A549 (cell line): ENCODE measurements at regions not wholly inside any gene's neighbourhood (a gene's known extent, or its start where the extent isn't known, plus 50 kb on each side); places are given as distances from the start of the nearest gene placed in this dataset.

Experiments
- ATAC-seq, 2 experiments: fragments of 200-7000 bp in 1 of 2; fragments of >200 bp in 1 of 2; cut with Nextera tagmentation in 1 of 2; cut with Tn5 transposase in 1 of 2; 3 replicates each; pipeline versions ENCODE4 v1.8.0 to v1.9.1; 2018 to 2020; ENCODE audit warnings: mild to moderate bottlenecking in 1 of 2, moderate library complexity in 1 of 2
- CTCF ChIA-PET: fragments of 300-600 bp; sonication (Branson Sonifier 250); formaldehyde crosslinking; extraction: SDS; loops from one replicate; lab custom pipeline; 2021; ENCODE audit warnings: antibody characterized with exemption, inconsistent platforms; lab: Yijun Ruan, JAX
- POLR2A ChIA-PET: fragments of 350-600 bp; formaldehyde crosslinking; extraction: SDS; loops from one replicate; lab custom pipeline; 2021; ENCODE audit warnings: antibody characterized with exemption, inconsistent platforms; lab: Yijun Ruan, JAX
- DNase-seq, 2 experiments: peaks; one replicate each; pipeline versions ENCODE4 v3.0.0 to v3.0.0-alpha.2; 2011 to 2016; ENCODE audit warnings: low read depth in 1 of 2, low spot score in 1 of 2
- FAIRE-seq: peaks from 2 replicates; lab custom pipeline; 2011; peaks lifted over from hg19 to GRCh38; lab: Jason Lieb, UNC
- H3K27ac ChIP-seq, 2 experiments: fragments of >200 bp; sonication (Bioruptor Twin); formaldehyde crosslinking; 3 replicates each; pipeline ENCODE4 v1.5.1; 2016 to 2017
- H3K4me1 ChIP-seq: fragments of >200 bp; sonication (Bioruptor Twin); formaldehyde crosslinking; 3 replicates; pipeline ENCODE4 v1.6.1; 2016
- H3K4me2 ChIP-seq: fragments of >200 bp; sonication (Bioruptor Twin); formaldehyde crosslinking; 3 replicates; pipeline ENCODE4 v1.6.1; 2016
- H3K4me3 ChIP-seq: fragments of >200 bp; sonication (Bioruptor Twin); formaldehyde crosslinking; 3 replicates; pipeline ENCODE4 v1.5.1; 2016
- H3K9me3 ChIP-seq: fragments of >200 bp; sonication (Bioruptor Twin); formaldehyde crosslinking; 3 replicates; pipeline ENCODE4 v1.6.1; 2016
- BHLHE40 ChIP-seq: IDR thresholded peaks from 2 replicates; pipeline ENCODE4 v1.6.1; 2012; ENCODE audit warnings: low read depth, low read length, inconsistent platforms
- CBX8 ChIP-seq: fragments of 200-600 bp; sonication (generic); IDR thresholded peaks from 2 replicates; pipeline ENCODE4 v1.6.1; 2016
- CEBPB ChIP-seq, 2 experiments: fragments of >200 bp in 1 of 2; sonication (Bioruptor Twin) in 1 of 2; formaldehyde crosslinking in 1 of 2; IDR thresholded peaks; 2 replicates each; pipeline ENCODE4 v1.6.1; 2012 to 2016
- CHD4 ChIP-seq: fragments of 200-600 bp; sonication (generic); IDR thresholded peaks from 2 replicates; pipeline ENCODE4 v1.6.1; 2016; ENCODE audit warnings: antibody characterized with exemption, mild to moderate bottlenecking, borderline replicate concordance
- CTCF ChIP-seq: fragments of >200 bp; sonication (Bioruptor Twin); formaldehyde crosslinking; IDR thresholded peaks from 3 replicates; pipeline ENCODE4 v1.5.1; 2016
- EHMT2 ChIP-seq: fragments of 200-600 bp; sonication (generic); IDR thresholded peaks from 2 replicates; pipeline ENCODE4 v1.6.1; 2016; ENCODE audit warnings: antibody characterized with exemption, low read depth, mild to moderate bottlenecking, moderate library complexity
- ELK1 ChIP-seq: fragments of 150-350 bp; IDR thresholded peaks from 2 replicates; pipeline ENCODE4 v1.6.1; 2014; ENCODE audit warnings: low read depth, mild to moderate bottlenecking, low read length
- FOSL2 ChIP-seq, 2 experiments: fragments of 450-650 bp in 1 of 2; fragments of >200 bp in 1 of 2; sonication (Bioruptor Twin) in 1 of 2; formaldehyde crosslinking; IDR thresholded peaks; 2 replicates each; pipeline versions ENCODE4 v1.5.0 to v1.6.1; 2016 to 2020; ENCODE audit warnings: mild to moderate bottlenecking in 1 of 2, moderate library complexity in 1 of 2
- GATA3 ChIP-seq: IDR thresholded peaks from 2 replicates; pipeline ENCODE4 v1.6.1; 2012; ENCODE audit warnings: borderline replicate concordance
- HEYL ChIP-seq: fragments of 250-450 bp; sonication (Bioruptor Pico); IDR thresholded peaks from 2 replicates; pipeline ENCODE4 v1.8.0; 2021; ENCODE audit warnings: mild to moderate bottlenecking, moderate library complexity
- HOXA7 ChIP-seq: fragments of 250-450 bp; sonication (Bioruptor Pico); IDR thresholded peaks from 2 replicates; pipeline ENCODE4 v1.5.0; 2020; ENCODE audit warnings: mild to moderate bottlenecking, moderate library complexity
- HOXB13 ChIP-seq: fragments of 250-450 bp; sonication (Bioruptor Pico); IDR thresholded peaks from 2 replicates; pipeline ENCODE4 v1.5.0; 2020; ENCODE audit warnings: low read depth, mild to moderate bottlenecking, moderate library complexity
- HOXB5 ChIP-seq: fragments of 250-450 bp; sonication (Bioruptor Pico); IDR thresholded peaks from 2 replicates; pipeline ENCODE4 v1.5.0; 2020; ENCODE audit warnings: mild to moderate bottlenecking, moderate library complexity
- KDM1A ChIP-seq: fragments of 200-600 bp; sonication (generic); IDR thresholded peaks from 2 replicates; pipeline ENCODE4 v1.6.1; 2016; ENCODE audit warnings: low read depth, mild to moderate bottlenecking
- MAZ ChIP-seq: fragments of 150-350 bp; IDR thresholded peaks from 2 replicates; pipeline ENCODE4 v1.6.1; 2014; ENCODE audit warnings: antibody characterized with exemption, low read depth, low read length, borderline replicate concordance
- RARB ChIP-seq: fragments of 250-450 bp; sonication (Bioruptor Pico); IDR thresholded peaks from 2 replicates; pipeline ENCODE4 v1.8.0; 2021; ENCODE audit warnings: mild to moderate bottlenecking, moderate library complexity
- RNF2 ChIP-seq: fragments of 200-600 bp; sonication (generic); IDR thresholded peaks from 2 replicates; pipeline ENCODE4 v1.6.1; 2016; ENCODE audit warnings: low read depth, mild to moderate bottlenecking, antibody characterized with exemption, moderate library complexity, borderline replicate concordance
- TFCP2L1 ChIP-seq: fragments of 250-450 bp; sonication (Bioruptor Pico); IDR thresholded peaks from 2 replicates; pipeline ENCODE4 v1.5.0; 2021; ENCODE audit warnings: mild to moderate bottlenecking
- TP53 ChIP-seq: fragments of 250-450 bp; sonication (Bioruptor Pico); IDR thresholded peaks from 2 replicates; pipeline ENCODE4 v1.5.0; 2021; ENCODE audit warnings: mild to moderate bottlenecking, moderate library complexity
- USF2 ChIP-seq: fragments of 450-650 bp; IDR thresholded peaks from 2 replicates; pipeline ENCODE4 v1.6.1; 2014; ENCODE audit warnings: antibody characterized with exemption
- whole genome bisulfite sequencing: methylation state at CpG from one replicate; pipeline ENCODE4 v1.1.6; 2017; ENCODE audit errors: missing lambda C conversion rate; 5-methylcytosine and 5-hydroxymethylcytosine counted together

GRCh38 chr12:89943463-89943862, 234.8 kb upstream of the ATP2B1 start:
- Histone ChIP-seq H3K4me1 (peaks cover 35% of the 10 kb centered on the region), H3K4me2 (no peak overlapping the region), H3K9me3 (no peaks in the 10 kb centered on the region), H3K27ac (peak overlapping the region in 1 of 2 experiments; percentile 27; a peak in 1 of 6 replicates), H3K4me3 (no peak overlapping the region)
- FAIRE-seq (no peak), DNase-seq (no peak), ATAC-seq (no peak)
- POLR2A ChIA-PET, result interaction anchor here (0.5 kb wide), 1 partner anchor 238 kb away, joined by 3 read pairs; no protein-coding TSS in a partner anchor
- CTCF ChIA-PET, result interaction anchor here (0.7 kb wide), 1 partner anchor 12 kb away, joined by 3 read pairs; no protein-coding TSS in a partner anchor
- no peak for TF ChIP-seq CTCF
- TF ChIP-seq KDM1A, result no peak
- TF ChIP-seq HOXA7 (CRISPR knock-in tag), result no peak
- TF ChIP-seq FOSL2 (IDR thresholded peaks at IDR 0.05), result no peak
- TF ChIP-seq FOSL2 (CRISPR knock-in tag; IDR thresholded peaks at IDR 0.05), result no peak
- TF ChIP-seq RARB (CRISPR knock-in tag), result no peak
- TF ChIP-seq ELK1, result no peak
- no peak for TF ChIP-seq CHD4
- no peak for TF ChIP-seq CEBPB (IDR thresholded peaks at IDR 0.05)
- no peak for TF ChIP-seq HOXB5 (CRISPR knock-in tag)
- no peak for TF ChIP-seq CBX8
- no peak for TF ChIP-seq EHMT2
- no peak for TF ChIP-seq MAZ
- no peak for TF ChIP-seq TFCP2L1 (CRISPR knock-in tag)

- H3K4me3 ChIP-seq, result no peak overlapping the region
- CTCF ChIA-PET, result no interaction called here
- TF ChIP-seq TP53 (CRISPR knock-in tag) (no peak), GATA3 (no peak), CHD4 (no peak), CTCF (no peak), RNF2 (no peak), EHMT2 (no peak), HOXB13 (CRISPR knock-in tag) (no peak), HEYL (CRISPR knock-in tag) (no peak), FOSL2 (IDR thresholded peaks at IDR 0.05) (no peak), FOSL2 (CRISPR knock-in tag; IDR thresholded peaks at IDR 0.05) (no peak), BHLHE40 (no peak), USF2 (no peak)
- no peak overlapping the region for H3K4me2 ChIP-seq
- H3K9me3 ChIP-seq, result no peaks in the 10 kb centered on the region
- POLR2A ChIA-PET, result no interaction called here
- ATAC-seq (no peak), FAIRE-seq (no peak), DNase-seq (no peak)
- H3K27ac ChIP-seq, result no peak overlapping the region
- H3K4me1 ChIP-seq, result peaks cover 18% of the 10 kb centered on the region
- WGBS, result 85% methylated on average over 2 of the region's 2 CpGs
Observed at GRCh38 chr12:89941436-89941835, 232.8 kb upstream of the ATP2B1 start.
